ENCODE measurements at regions not wholly inside any gene's neighbourhood (a gene's known extent, or its start where the extent isn't known, plus 50 kb on each side); places are given as distances from the start of the nearest gene placed in this dataset.

DNA sequence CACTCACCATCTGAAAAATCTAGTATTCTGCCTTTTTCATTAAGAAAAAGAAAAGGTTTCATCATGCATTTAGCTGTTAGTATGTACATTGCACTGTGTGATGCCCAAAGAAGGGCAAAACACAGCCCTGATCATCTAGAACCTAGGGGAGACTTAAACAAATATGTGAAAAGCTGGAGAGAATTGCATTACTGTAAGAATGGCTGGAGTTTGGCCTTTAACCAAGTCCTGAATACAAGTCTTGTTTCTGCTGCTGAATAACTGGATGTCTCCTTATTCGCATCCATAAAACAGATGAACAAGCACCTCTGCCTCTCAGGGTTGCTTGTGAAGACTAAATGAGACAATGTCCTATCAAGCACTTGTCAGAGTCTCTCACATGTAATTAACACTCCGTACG is 233.4 kb upstream of the LRTM1 start:
- TF ChIP-seq, protein P1, sequence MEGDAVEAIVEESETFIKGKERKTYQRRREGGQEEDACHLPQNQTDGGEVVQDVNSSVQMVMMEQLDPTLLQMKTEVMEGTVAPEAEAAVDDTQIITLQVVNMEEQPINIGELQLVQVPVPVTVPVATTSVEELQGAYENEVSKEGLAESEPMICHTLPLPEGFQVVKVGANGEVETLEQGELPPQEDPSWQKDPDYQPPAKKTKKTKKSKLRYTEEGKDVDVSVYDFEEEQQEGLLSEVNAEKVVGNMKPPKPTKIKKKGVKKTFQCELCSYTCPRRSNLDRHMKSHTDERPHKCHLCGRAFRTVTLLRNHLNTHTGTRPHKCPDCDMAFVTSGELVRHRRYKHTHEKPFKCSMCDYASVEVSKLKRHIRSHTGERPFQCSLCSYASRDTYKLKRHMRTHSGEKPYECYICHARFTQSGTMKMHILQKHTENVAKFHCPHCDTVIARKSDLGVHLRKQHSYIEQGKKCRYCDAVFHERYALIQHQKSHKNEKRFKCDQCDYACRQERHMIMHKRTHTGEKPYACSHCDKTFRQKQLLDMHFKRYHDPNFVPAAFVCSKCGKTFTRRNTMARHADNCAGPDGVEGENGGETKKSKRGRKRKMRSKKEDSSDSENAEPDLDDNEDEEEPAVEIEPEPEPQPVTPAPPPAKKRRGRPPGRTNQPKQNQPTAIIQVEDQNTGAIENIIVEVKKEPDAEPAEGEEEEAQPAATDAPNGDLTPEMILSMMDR (IDR thresholded peaks at IDR 0.05; ENCODE audit: low read length): no peak
- no peak for TF ChIP-seq EZH2 (IDR thresholded peaks at IDR 0.05; ENCODE audit: borderline replicate concordance, low read length)

Measured in OCI-LY1 (cell line).